Upper lobe of left lung (tissue), 6 donors: ENCODE measurements at regions not wholly inside any gene's neighbourhood (a gene's known extent, or its start where the extent isn't known, plus 50 kb on each side); places are given as distances from the start of the nearest gene placed in this dataset.

ENCODE experiments used
- ATAC-seq, 2 donors: fragments of 200-7000 bp; cut with Tn5 transposase; one replicate each; pipeline ENCODE4 v1.9.1; 2022; ENCODE audit warnings: mild to moderate bottlenecking in 2 of 2, moderate library complexity in 2 of 2; ENCODE audit not compliant: low FRiP score in 2 of 2
- DNase-seq, 2 donors: peaks; one replicate each; pipeline ENCODE4 v3.0.0-alpha.2; 2019 to 2020
- H3K27ac ChIP-seq, 4 donors: fragments of 200-600 bp; sonication (generic); one replicate each; pipeline ENCODE4 v1.5.1; 2016 to 2019
- H3K27me3 ChIP-seq, 4 donors: fragments of 200-600 bp; sonication (generic); one replicate each; pipeline ENCODE4 v1.5.1; 2017 to 2019
- H3K36me3 ChIP-seq, 4 donors: fragments of 200-600 bp; sonication (generic); one replicate each; pipeline ENCODE4 v1.5.1; 2016 to 2019
- H3K4me1 ChIP-seq, 4 donors: fragments of 200-600 bp; sonication (generic); one replicate each; pipeline ENCODE4 v1.5.1; 2018 to 2019
- H3K4me3 ChIP-seq, 4 donors: fragments of 200-600 bp; sonication (generic); one replicate each; pipeline ENCODE4 v1.5.1; 2017 to 2019; ENCODE audit warnings: mild to moderate bottlenecking in 2 of 4, moderate library complexity in 1 of 4
- H3K9me3 ChIP-seq, 4 donors: fragments of 200-600 bp; sonication (generic); one replicate each; pipeline ENCODE4 v1.5.1; 2018 to 2019
- EP300 ChIP-seq, 4 donors: sonication (generic); formaldehyde crosslinking; IDR thresholded peaks; one replicate each; pipeline ENCODE4 v1.5.1; 2017; ENCODE audit warnings: antibody characterized with exemption in 4 of 4, control low read depth in 2 of 4
- POLR2A ChIP-seq, 4 donors: fragments of 450-650 bp; IDR thresholded peaks; one replicate each; pipeline ENCODE4 v1.5.1; 2016 to 2017; ENCODE audit warnings: antibody characterized with exemption in 4 of 4, mild to moderate bottlenecking in 2 of 4
- POLR2AphosphoS5 ChIP-seq, 2 donors: sonication (generic); formaldehyde crosslinking; IDR thresholded peaks; one replicate each; pipeline ENCODE4 v1.5.1; 2017; ENCODE audit warnings: antibody characterized with exemption in 2 of 2
- WGBS, 2 donors: methylation state at CpG; one replicate each; pipeline ENCODE4 v1.1.5; 2017 to 2018; 5-methylcytosine and 5-hydroxymethylcytosine counted together
- TF ChIP-seq, protein P1 (sequence below), 6 experiments: fragments of 450-650 bp in 4 of 6; fragments of 200-600 bp in 2 of 6; sonication (generic) in 2 of 6; IDR thresholded peaks; one replicate each; pipeline ENCODE4 v1.5.1; 2016 to 2019; ENCODE audit warnings: antibody characterized with exemption in 6 of 6
- donor health status: DM: no; HTN: no; CAD: no; lungs with moderate emphysema.
- donor health status: DM: no; HTN: yes; CAD: no; lungs with severe emphysema.

DNA sequence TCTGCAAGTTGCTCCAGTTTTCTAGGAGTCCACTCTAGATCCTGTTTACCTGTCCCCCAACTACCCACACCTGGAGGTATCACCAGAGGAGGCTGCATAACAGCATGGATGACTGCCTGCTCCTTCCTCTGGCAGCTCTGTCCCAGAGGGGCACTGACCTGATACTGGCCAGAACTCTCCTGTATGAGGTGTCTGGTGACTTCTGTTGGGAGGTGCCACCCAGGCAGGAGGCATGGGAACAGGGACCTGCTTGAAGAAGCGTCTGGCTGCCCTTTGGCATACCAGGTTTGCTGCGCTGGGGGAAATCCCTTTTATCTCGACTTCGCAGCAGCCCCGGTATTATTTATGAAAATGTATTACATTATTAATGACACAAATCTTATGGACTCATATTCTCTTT lies 1163.6 kb downstream of the NSUN3 start:
- no peak overlapping the region for H3K4me3 ChIP-seq
- H3K36me3 ChIP-seq: no peaks in the 10 kb centered on the region
- no peak for TF ChIP-seq POLR2AphosphoS5 (IDR thresholded peaks at IDR 0.05)
- TF ChIP-seq, protein P1, sequence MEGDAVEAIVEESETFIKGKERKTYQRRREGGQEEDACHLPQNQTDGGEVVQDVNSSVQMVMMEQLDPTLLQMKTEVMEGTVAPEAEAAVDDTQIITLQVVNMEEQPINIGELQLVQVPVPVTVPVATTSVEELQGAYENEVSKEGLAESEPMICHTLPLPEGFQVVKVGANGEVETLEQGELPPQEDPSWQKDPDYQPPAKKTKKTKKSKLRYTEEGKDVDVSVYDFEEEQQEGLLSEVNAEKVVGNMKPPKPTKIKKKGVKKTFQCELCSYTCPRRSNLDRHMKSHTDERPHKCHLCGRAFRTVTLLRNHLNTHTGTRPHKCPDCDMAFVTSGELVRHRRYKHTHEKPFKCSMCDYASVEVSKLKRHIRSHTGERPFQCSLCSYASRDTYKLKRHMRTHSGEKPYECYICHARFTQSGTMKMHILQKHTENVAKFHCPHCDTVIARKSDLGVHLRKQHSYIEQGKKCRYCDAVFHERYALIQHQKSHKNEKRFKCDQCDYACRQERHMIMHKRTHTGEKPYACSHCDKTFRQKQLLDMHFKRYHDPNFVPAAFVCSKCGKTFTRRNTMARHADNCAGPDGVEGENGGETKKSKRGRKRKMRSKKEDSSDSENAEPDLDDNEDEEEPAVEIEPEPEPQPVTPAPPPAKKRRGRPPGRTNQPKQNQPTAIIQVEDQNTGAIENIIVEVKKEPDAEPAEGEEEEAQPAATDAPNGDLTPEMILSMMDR (IDR thresholded peaks at IDR 0.05): no peak
- TF ChIP-seq EP300 (IDR thresholded peaks at IDR 0.05): no peak
- TF ChIP-seq POLR2A (IDR thresholded peaks at IDR 0.05): no peak
- H3K9me3 ChIP-seq: no peaks in the 10 kb centered on the region
- ATAC-seq: no peak
- 91 to 96% methylated on average over 5 of the region's 5 CpGs for WGBS, 2 donors
- H3K27me3 ChIP-seq: no peaks in the 10 kb centered on the region
- H3K27ac ChIP-seq: no peak overlapping the region
- DNase-seq: no peak
- no peaks in the 10 kb centered on the region for H3K4me1 ChIP-seq

DNA sequence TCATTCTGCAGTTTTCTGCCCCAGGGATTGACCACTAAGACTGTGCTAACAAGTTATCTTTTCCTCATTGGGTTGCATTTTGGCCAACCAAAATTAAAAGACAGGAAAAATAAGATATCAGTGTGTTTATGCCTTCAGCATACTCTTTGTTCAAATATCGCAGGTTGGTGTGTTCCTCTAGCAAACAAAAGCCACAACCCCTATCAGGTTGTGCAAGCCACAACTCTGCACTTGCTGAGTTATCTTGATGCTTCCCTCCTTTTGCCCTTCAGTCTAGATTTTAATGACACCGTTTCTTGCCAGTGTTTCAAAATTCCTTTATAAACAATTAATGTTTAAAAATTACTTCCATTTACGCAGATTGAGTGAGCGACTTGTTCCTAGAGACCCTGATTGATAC lies 1164.2 kb downstream of the NSUN3 start:
- Histone ChIP-seq H3K4me3 (no peak overlapping the region), H3K4me1 (no peaks in the 10 kb centered on the region), H3K27ac (no peak overlapping the region), H3K9me3 (no peaks in the 10 kb centered on the region), H3K27me3 (no peaks in the 10 kb centered on the region), H3K36me3 (no peaks in the 10 kb centered on the region)
- TF ChIP-seq, protein P1 (IDR thresholded peaks at IDR 0.05): no peak
- TF ChIP-seq EP300 (IDR thresholded peaks at IDR 0.05) (no peak), POLR2AphosphoS5 (IDR thresholded peaks at IDR 0.05) (no peak), POLR2A (IDR thresholded peaks at IDR 0.05) (no peak)
- no peak for DNase-seq
- 87 to 88% methylated on average over 4 of the region's 4 CpGs for WGBS, 2 donors
- no peak for ATAC-seq

GRCh38 chr3:95228416-95228815 lies 1165.6 kb downstream of the NSUN3 start:
- DNase-seq: no peak
- no peak for ATAC-seq
- 83 to 85% methylated on average over 7 of the region's 7 CpGs for WGBS, 2 donors
- H3K4me3 ChIP-seq: no peak overlapping the region
- H3K4me1 ChIP-seq: no peaks in the 10 kb centered on the region
- H3K27ac ChIP-seq: no peak overlapping the region
- no peaks in the 10 kb centered on the region for H3K27me3 ChIP-seq
- no peaks in the 10 kb centered on the region for H3K9me3 ChIP-seq
- TF ChIP-seq, protein P1 (IDR thresholded peaks at IDR 0.05): no peak
- TF ChIP-seq POLR2AphosphoS5 (IDR thresholded peaks at IDR 0.05): no peak
- no peak for TF ChIP-seq EP300 (IDR thresholded peaks at IDR 0.05)
- TF ChIP-seq POLR2A (IDR thresholded peaks at IDR 0.05): no peak
- no peaks in the 10 kb centered on the region for H3K36me3 ChIP-seq

GRCh38 chr3:95235916-95236315 lies 1173.1 kb downstream of the NSUN3 start:
- no peaks in the 10 kb centered on the region for H3K27me3 ChIP-seq
- DNase-seq (no peak), ATAC-seq (no peak)
- no peak overlapping the region for H3K27ac ChIP-seq
- H3K4me3 ChIP-seq: no peak overlapping the region
- no peaks in the 10 kb centered on the region for H3K4me1 ChIP-seq
- H3K9me3 ChIP-seq: no peaks in the 10 kb centered on the region
- TF ChIP-seq POLR2AphosphoS5 (IDR thresholded peaks at IDR 0.05) (no peak), EP300 (IDR thresholded peaks at IDR 0.05) (no peak), POLR2A (IDR thresholded peaks at IDR 0.05) (no peak)
- TF ChIP-seq, protein P1 (IDR thresholded peaks at IDR 0.05): no peak
- no peaks in the 10 kb centered on the region for H3K36me3 ChIP-seq

DNA sequence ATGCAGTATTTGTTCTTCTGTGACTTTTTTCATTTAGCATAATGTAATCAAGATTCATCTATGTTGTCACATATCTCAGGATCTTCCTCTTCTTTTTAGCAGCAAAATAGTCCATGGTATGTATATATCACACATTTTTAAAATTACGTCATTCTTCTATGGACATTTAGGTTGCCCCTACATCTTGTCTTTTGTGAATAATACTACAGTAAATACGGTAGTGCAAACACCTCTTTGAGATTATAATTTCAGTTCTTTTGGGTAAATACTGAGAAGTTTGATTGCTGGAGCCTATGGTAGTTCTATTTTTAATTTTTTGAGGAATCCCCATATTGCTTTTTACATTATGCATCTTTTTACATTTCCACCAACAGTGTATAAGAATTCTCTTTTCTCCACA lies 1174.9 kb downstream of the NSUN3 start:
- TF ChIP-seq, protein P1 (IDR thresholded peaks at IDR 0.05): no peak
- TF ChIP-seq POLR2AphosphoS5 (IDR thresholded peaks at IDR 0.05) (no peak), POLR2A (IDR thresholded peaks at IDR 0.05) (no peak)
- no peaks in the 10 kb centered on the region for H3K4me1 ChIP-seq
- no peak for ATAC-seq
- no peaks in the 10 kb centered on the region for H3K36me3 ChIP-seq
- no peak overlapping the region for H3K27ac ChIP-seq
- no peak for DNase-seq
- WGBS, 2 donors: 45 to 49% methylated on average over 2 of the region's 2 CpGs
- H3K9me3 ChIP-seq: no peaks in the 10 kb centered on the region
- no peak overlapping the region for H3K4me3 ChIP-seq
- no peaks in the 10 kb centered on the region for H3K27me3 ChIP-seq
